B cell (primary cell): ENCODE measurements at regions not wholly inside any gene's neighbourhood (a gene's known extent, or its start where the extent isn't known, plus 50 kb on each side); places are given as distances from the start of the nearest gene placed in this dataset.

Experiments used
- ATAC-seq: fragments of 200-7000 bp; cut with Tn5 transposase; one replicate; pipeline ENCODE4 v1.10.0; 2021; ENCODE audit warnings: low read depth, mild to moderate bottlenecking, moderate number of reproducible peaks, moderate library complexity
- CTCF ChIA-PET: fragments of 350-600 bp; sonication (Branson Sonifier 250); formaldehyde crosslinking; loops from one replicate; lab custom pipeline; 2021; ENCODE audit warnings: antibody characterized with exemption, inconsistent platforms; lab: Charles Lee
- POLR2A ChIA-PET: fragments of 350-600 bp; sonication (Branson Sonifier 250); formaldehyde crosslinking; loops from one replicate; lab custom pipeline; 2021; ENCODE audit warnings: antibody characterized with exemption; lab: Charles Lee
- DNase-seq: peaks from one replicate; pipeline ENCODE4 v3.0.0; 2013
- H2AFZ ChIP-seq: 2 replicates; pipeline ENCODE4 v1.6.1; 2012; ENCODE audit warnings: mild to moderate bottlenecking, low read depth, low read length; ENCODE audit not compliant: insufficient read depth, poor library complexity, severe bottlenecking
- H3K27ac ChIP-seq, 2 donors: 1 replicate in 1 of 2; 2 replicates in 1 of 2; pipeline ENCODE4 v1.5.1; 2012 to 2013; ENCODE audit warnings: low read length in 2 of 2, mild to moderate bottlenecking in 2 of 2, moderate library complexity in 1 of 2
- H3K27me3 ChIP-seq, 4 experiments: fragments of 200-600 bp in 1 of 4; sonication (generic) in 1 of 4; replicated peaks in 1 of 4; 1 replicate in 2 of 4; 2 replicates in 2 of 4; pipeline versions ENCODE4 v1.6.1 to v1.7.0; 2013 to 2016; ENCODE audit warnings: low read length in 3 of 4, mild to moderate bottlenecking in 2 of 4, mixed read lengths in 1 of 4, moderate library complexity in 1 of 4; ENCODE audit not compliant: insufficient read depth in 4 of 4, control insufficient read depth in 3 of 4; ENCODE audit errors: control extremely low read depth in 1 of 4
- H3K36me3 ChIP-seq, 2 experiments: replicated peaks in 1 of 2; 1 replicate in 1 of 2; 2 replicates in 1 of 2; pipeline versions ENCODE4 v1.6.1 to v1.7.1; 2013; ENCODE audit warnings: low read length in 1 of 2; ENCODE audit not compliant: insufficient read depth in 2 of 2, control insufficient read depth in 1 of 2; ENCODE audit errors: control extremely low read depth in 1 of 2, extremely low read depth in 1 of 2
- H3K4me1 ChIP-seq, 2 donors: fragments of 200-600 bp in 1 of 2; sonication (generic) in 1 of 2; 1 replicate in 1 of 2; 2 replicates in 1 of 2; pipeline versions ENCODE4 v1.5.1 to v1.6.1; 2013 to 2017; ENCODE audit warnings: low read length in 2 of 2; ENCODE audit not compliant: control insufficient read depth in 2 of 2, insufficient read depth in 2 of 2
- H3K4me2 ChIP-seq: replicated peaks from 2 replicates; pipeline ENCODE3; 2012; ENCODE audit warnings: mild to moderate bottlenecking, low read depth, low read length; ENCODE audit not compliant: poor library complexity, severe bottlenecking
- H3K4me3 ChIP-seq, 5 experiments: fragments of 200-600 bp in 1 of 5; sonication (generic) in 1 of 5; 1 replicate in 3 of 5; 2 replicates in 2 of 5; pipeline versions ENCODE4 v1.5.1 to v1.7.0; 2011 to 2016; ENCODE audit warnings: low read length in 4 of 5, mild to moderate bottlenecking in 4 of 5, low read depth in 2 of 5, control low read depth in 1 of 5, moderate library complexity in 1 of 5; ENCODE audit not compliant: insufficient read depth in 1 of 5; ENCODE audit errors: control extremely low read depth in 1 of 5, extremely low read depth in 1 of 5
- H3K79me2 ChIP-seq: fragments of 200-600 bp; sonication (generic); one replicate; pipeline ENCODE4 v1.6.0; 2016; ENCODE audit warnings: low read length; ENCODE audit not compliant: control insufficient read depth, insufficient read depth
- H3K9ac ChIP-seq: fragments of 200-600 bp; sonication (generic); 2 replicates; pipeline ENCODE4 v1.6.1; 2017; ENCODE audit warnings: mild to moderate bottlenecking, low read length, moderate library complexity
- H3K9me3 ChIP-seq, 3 donors: one replicate each; pipeline versions ENCODE4 v1.6.1 to v1.7.1; 2013; ENCODE audit warnings: low read length in 2 of 3; ENCODE audit not compliant: control insufficient read depth in 2 of 3, insufficient read depth in 1 of 3; ENCODE audit errors: control extremely low read depth in 1 of 3
- H4K20me1 ChIP-seq: 2 replicates; pipeline ENCODE4 v1.6.0; 2012; ENCODE audit warnings: mild to moderate bottlenecking, low read length; ENCODE audit not compliant: insufficient read depth, control insufficient read depth, poor library complexity, severe bottlenecking
- H3K27ac Mint-ChIP-seq: one replicate; pipeline ENCODE4 v1.8.0; 2021; ENCODE audit warnings: mixed read lengths
- H3K27me3 Mint-ChIP-seq: one replicate; pipeline ENCODE4 v1.8.0; 2021; ENCODE audit warnings: mixed read lengths
- H3K4me1 Mint-ChIP-seq: one replicate; pipeline ENCODE4 v1.8.0; 2021; ENCODE audit warnings: mixed read lengths
- H3K4me3 Mint-ChIP-seq: one replicate; pipeline ENCODE4 v1.8.0; 2021; ENCODE audit warnings: mixed read lengths
- H3K9me3 Mint-ChIP-seq: one replicate; pipeline ENCODE4 v1.8.0; 2022; ENCODE audit warnings: mixed read lengths; ENCODE audit not compliant: insufficient read depth
- CTCF ChIP-seq: fragments of 200-600 bp; IDR thresholded peaks from one replicate; pipeline ENCODE4 v1.8.0; 2022; ENCODE audit warnings: antibody characterized with exemption, mild to moderate bottlenecking
- EZH2 ChIP-seq: IDR thresholded peaks from 2 replicates; pipeline ENCODE4 v1.6.1; 2012; ENCODE audit warnings: borderline replicate concordance, low read depth, mild to moderate bottlenecking, moderate library complexity, low read length; ENCODE audit not compliant: insufficient read depth, poor library complexity, severe bottlenecking
- WGBS: methylation state at CpG from one replicate; pipeline ENCODE4 v1.1.5; 2013; ENCODE audit warnings: missing lambda C conversion rate; ENCODE audit not compliant: insufficient coverage; 5-methylcytosine and 5-hydroxymethylcytosine counted together
- intact Hi-C: fragments of 100-400 bp; cut with micrococcal nuclease; formaldehyde crosslinking; loops from one replicate; pipeline ENCODE4 v1.10.0; 2022

GRCh38 chr9:14515571-14516198 lies 177.5 kb downstream of the ZDHHC21 start:
- Histone ChIP-seq H3K36me3 (no peaks in the 10 kb centered on the region), H3K4me1 (no peaks in the 10 kb centered on the region), H2AFZ (no peak overlapping the region), H3K9me3 (no peaks in the 10 kb centered on the region), H3K9ac (no peak overlapping the region), H3K27ac (no peak overlapping the region), H3K79me2 (no peaks in the 10 kb centered on the region), H3K27me3 (no peaks in the 10 kb centered on the region), H3K4me2 (no peak overlapping the region), H3K4me3 (no peak overlapping the region), H4K20me1 (no peaks in the 10 kb centered on the region)
- no peak for ATAC-seq
- no peak for TF ChIP-seq CTCF
- TF ChIP-seq EZH2 = no peak
- Mint-ChIP-seq H3K4me3 (no peak overlapping the region), H3K27ac (no peak overlapping the region), H3K27me3 (peaks cover 18% of the 10 kb centered on the region), H3K9me3 (no peaks in the 10 kb centered on the region), H3K4me1 (no peaks in the 10 kb centered on the region)
- ChIA-PET CTCF (no interaction called here), POLR2A (no interaction called here)
- WGBS = 95% methylated on average over 11 of the region's 16 CpGs
- no peak for DNase-seq
- intact Hi-C loops = no loop called here

- no peak overlapping the region for H3K9ac ChIP-seq
- CTCF ChIA-PET = no interaction called here
Measured at GRCh38 chr9:14515049-14515448, 178.2 kb downstream of the ZDHHC21 start.

More at GRCh38 chr9:14515049-14515448, 178.2 kb downstream of the ZDHHC21 start:
- H3K36me3 ChIP-seq = no peaks in the 10 kb centered on the region
- H3K9me3 ChIP-seq = no peaks in the 10 kb centered on the region
- Mint-ChIP-seq H3K9me3 (no peaks in the 10 kb centered on the region), H3K27ac (no peak overlapping the region), H3K4me3 (no peak overlapping the region), H3K4me1 (no peaks in the 10 kb centered on the region), H3K27me3 (peaks cover 18% of the 10 kb centered on the region)
- H3K4me2 ChIP-seq = no peak overlapping the region
- H3K79me2 ChIP-seq = no peaks in the 10 kb centered on the region
- H3K27me3 ChIP-seq = no peaks in the 10 kb centered on the region
- no peak overlapping the region for H3K27ac ChIP-seq
- intact Hi-C loops = no loop called here
- TF ChIP-seq EZH2 = no peak
- TF ChIP-seq CTCF = no peak
- H2AFZ ChIP-seq = no peak overlapping the region
- POLR2A ChIA-PET = no interaction called here
- DNase-seq (no peak), ATAC-seq (no peak)
- no peaks in the 10 kb centered on the region for H3K4me1 ChIP-seq
- no peaks in the 10 kb centered on the region for H4K20me1 ChIP-seq
- WGBS = 63% methylated on average over 3 of the region's 4 CpGs
- H3K4me3 ChIP-seq = no peak overlapping the region
